HUDEP-2 (cell line): ENCODE measurements at regions not wholly inside any gene's neighbourhood (a gene's known extent, or its start where the extent isn't known, plus 50 kb on each side); places are given as distances from the start of the nearest gene placed in this dataset.
A peak's percentile ranks its signal among the peaks of the same experiment; 100 is the strongest.
"Not testable (repeated sequence)": the region's sequence is repeated elsewhere in the genome, so short reads cannot be mapped to it uniquely, and the experiment has no call there.

ENCODE experiments used
- DNase-seq, 76 experiments: peaks; one replicate each; lab custom pipeline; 2025; ENCODE audit not compliant: unreplicated experiment in 76 of 76; lab: John Stamatoyannopoulos, UW

DNA sequence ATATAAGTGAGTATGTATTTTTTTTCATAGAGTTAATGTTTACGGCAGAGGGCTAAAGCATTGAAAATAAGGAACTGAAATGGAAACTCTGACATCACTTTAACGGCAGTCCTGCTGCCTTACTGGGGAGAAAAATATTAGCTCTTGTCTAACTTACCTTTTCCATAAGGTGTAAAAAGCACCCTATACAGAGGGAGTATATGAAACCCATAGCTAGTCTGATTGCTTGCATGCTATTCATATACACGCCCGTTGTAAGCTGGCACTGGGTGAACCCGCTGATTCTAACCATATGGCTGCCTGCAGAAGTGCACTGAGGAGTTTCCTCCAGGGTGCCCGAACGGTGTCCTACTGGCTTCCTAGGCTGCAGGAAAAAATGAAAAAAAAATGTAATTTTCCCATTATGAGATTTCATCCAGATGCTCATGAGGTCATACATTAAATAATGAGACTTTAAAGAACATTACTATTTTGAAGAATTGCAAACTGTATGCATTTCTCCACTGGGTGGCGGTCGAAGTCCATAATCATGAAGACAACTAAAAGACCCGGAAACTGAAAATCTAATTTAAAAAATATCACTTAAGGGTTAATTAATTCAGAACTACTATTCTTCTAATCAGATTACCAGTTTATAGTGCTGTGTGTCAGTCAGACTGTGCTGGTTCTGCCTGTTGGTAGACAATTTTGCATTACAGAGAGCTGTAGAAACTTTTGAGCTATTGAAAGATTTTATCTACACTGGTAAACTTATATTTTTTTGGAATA is 144.7 kb downstream of the ALX1 start:
- peak in 35 of 76 experiments; percentile 1 to 49 (median 11) for DNase-seq

DNA sequence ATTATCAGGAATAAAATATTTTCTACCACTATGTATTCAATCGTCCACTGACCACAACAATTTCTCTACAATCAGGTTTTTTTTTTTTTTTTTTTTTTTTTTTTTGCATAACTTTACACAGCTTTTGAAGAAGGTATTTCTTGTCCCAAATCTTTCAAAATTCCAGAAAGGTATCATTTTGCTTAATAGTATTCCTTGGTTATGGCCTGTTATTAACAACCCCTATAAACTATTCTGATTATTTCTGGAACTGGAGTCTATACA is 145.3 kb downstream of the ALX1 start:
- DNase-seq, result no peak

GRCh38 chr12:85425926-85426325 is 145.9 kb downstream of the ALX1 start:
- DNase-seq, result no peak

DNA sequence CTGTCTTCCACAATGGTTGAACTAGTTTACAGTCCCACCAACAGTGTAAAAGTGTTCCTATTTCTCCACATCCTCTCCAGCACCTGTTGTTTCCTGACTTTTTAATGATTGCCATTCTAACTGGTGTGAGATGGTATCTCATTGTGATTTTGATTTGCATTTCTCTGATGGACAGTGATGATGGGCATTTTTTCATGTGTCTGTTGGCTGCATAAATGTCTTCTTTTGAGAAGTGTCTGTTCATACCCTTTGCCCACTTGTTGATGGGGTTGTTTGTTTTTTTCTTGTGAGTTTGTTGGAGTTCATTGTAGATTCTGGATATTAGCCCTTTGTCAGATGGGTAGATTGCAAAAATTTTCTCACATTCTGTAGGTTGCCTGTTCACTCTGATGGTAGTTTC is 153.1 kb downstream of the ALX1 start:
- DNase-seq, result not testable (repeated sequence)

DNA sequence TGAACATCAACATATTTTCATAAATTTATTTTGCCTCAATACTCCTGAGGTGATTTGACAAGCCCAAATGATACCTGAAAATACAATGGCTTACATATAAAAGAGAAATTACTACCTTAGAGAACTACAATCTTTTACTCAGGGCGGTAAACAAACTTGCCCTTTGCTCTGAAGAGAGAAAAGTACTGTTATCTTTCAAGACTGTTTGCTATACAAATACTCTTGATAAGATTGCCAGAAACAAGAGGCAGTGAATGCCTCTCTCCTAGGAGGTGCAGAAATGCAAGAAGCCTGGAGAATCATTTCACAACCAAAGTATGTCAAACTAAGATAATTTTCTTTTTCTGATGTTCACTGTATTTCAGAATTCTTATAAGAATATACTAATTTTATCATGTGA is 160.3 kb downstream of the ALX1 start:
- no peak for DNase-seq

- DNase-seq, result no peak
These were observed 161.0 kb downstream of the ALX1 start for GRCh38 chr12:85441025-85441424.

GRCh38 chr12:85441741-85442140 is 161.7 kb downstream of the ALX1 start:
- DNase-seq, result no peak

- DNase-seq, result no peak
These were observed 165.3 kb downstream of the ALX1 start for GRCh38 chr12:85445060-85445938.

GRCh38 chr12:85448031-85448430 is 168.0 kb downstream of the ALX1 start:
- no peak for DNase-seq

DNA sequence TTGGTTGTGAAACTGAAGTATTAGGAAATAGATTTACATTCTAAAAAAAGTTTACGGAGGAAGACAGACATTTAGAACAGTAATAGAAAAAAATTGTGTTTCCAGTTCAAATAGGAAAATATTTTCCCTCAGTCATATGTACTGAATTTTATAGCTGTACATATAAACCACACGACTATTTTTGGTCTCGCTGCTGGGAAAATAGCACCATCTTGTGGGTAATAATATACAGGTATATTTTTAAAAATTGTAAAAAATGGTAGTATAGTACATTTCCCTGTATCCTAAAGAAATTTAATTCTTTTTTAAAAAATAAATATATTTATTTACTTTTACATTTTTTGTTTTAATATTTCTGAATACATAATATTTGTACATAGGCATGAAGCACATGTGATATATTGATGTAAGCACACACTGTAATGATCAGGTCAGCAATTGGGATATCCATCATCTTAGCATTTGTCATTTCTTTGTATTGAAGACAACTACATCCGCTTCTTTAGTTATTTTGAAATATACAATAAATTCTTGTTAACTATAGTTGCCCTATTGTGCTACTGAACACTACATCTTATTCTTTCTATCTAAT is 168.6 kb downstream of the ALX1 start:
- DNase-seq, result peak in 3 of 76 experiments; percentile 4 to 14 (median 8)

DNA sequence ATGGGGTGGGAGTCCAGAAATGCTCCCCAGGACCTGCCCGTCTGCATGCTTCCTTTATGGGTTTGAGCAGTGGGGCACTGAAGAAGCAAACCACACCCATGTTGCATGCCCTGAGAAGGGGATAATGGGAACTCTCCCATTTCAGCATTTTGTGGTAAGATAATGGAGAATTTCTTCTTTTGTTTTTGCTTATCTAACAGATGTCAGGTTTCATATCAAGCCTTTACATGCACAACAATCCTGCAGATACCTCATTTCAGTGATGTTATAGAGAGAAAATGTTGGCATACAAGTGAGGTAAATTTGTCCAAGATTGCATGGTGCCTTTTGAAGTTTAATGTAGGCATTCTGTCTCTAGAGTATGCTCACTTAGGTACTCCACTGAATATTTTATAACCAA is 177.0 kb downstream of the ALX1 start:
- DNase-seq, result peak in 63 of 76 experiments; percentile 3 to 91 (median 45)

DNA sequence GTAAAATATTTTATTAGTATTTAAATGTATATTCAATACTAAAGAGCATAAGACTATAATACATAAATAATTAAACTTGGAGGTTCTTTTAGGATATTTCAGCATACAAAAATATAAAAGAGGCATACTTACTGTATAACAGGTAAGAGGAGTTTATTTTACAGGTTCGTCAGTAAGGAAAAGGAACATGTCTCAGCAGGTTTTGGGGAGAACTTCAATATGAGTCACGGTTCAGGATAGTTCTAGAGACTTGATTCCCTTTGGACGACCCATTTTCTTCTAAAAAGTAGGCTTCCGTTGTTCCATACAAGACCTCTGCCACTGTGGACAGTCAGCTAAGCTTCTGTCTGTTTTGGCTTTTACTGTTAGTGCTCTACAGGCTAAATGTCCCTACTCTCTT is 181.1 kb downstream of the ALX1 start:
- DNase-seq, result no peak

- no peak for DNase-seq
These were observed 182.9 kb downstream of the ALX1 start for GRCh38 chr12:85462888-85463287.

GRCh38 chr12:85466890-85467289 is 186.9 kb downstream of the ALX1 start:
- no peak for DNase-seq

- DNase-seq, result peak in 23 of 76 experiments; percentile 3 to 54 (median 24)
These were observed 188.5 kb downstream of the ALX1 start for GRCh38 chr12:85468356-85469157.

DNA sequence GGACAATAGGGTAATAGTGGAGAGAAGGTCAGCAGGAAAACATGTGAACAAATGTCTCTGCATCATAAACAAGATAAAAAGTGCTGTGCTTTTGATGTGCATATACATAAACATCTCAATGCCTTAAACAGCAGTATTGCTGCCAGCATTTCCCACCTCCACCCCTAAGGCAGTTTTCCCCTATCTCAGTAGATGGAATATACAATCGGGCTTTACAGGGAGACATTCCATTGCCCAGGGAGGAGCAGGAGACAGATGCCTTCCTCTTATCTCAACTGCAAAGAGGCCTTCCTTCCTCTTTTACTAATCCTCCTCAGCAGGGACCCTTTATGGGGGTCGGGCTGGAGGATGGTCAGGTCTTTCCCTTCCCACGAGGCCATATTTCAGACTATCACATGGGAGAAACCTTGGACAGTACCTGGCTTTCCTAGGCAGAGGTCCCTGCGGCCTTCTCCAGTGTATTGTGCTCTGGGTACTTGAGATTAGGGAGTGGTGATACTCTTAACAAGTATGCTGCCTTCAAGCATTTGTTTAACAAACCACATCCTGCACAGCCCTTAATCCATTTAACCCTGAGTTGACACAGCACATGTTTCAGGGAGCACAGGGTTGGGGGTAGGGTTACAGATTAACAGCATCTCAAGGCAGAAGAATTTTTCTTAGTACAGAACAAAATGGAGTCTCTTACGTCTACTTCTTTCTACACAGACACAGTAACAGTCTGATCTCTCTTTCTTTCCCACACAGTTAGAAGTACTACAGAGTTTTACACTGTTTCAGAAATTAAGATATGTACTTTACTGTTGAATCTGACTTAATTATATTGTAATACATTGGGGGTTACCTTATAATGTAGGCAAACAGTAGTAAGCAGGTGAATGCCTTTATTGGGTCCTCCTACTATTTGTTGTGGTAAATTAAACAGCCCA is 189.4 kb downstream of the ALX1 start:
- peak in 3 of 76 experiments; percentile 3 to 17 (median 16) for DNase-seq

DNA sequence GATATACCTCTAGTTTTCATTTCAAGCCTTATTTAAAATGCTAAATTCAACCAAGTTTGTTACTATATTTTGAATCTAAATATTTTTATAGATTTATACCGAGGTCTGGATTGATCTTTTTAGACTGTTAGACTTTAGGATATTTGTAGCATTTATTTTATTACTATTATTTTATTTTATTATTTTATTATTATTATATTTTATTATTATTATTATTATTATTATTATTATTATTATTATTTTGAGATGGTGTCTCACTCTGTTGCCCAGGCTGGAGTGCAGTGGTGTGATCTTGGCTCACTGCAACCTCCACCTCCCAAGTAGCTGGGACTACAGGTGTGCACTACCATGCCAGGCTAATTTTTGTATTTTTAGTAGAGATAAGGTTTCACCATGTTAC is 195.3 kb downstream of the ALX1 start:
- not testable (repeated sequence) for DNase-seq

- DNase-seq, result no peak
These were observed 196.7 kb downstream of the ALX1 start for GRCh38 chr12:85476756-85477155.

DNA sequence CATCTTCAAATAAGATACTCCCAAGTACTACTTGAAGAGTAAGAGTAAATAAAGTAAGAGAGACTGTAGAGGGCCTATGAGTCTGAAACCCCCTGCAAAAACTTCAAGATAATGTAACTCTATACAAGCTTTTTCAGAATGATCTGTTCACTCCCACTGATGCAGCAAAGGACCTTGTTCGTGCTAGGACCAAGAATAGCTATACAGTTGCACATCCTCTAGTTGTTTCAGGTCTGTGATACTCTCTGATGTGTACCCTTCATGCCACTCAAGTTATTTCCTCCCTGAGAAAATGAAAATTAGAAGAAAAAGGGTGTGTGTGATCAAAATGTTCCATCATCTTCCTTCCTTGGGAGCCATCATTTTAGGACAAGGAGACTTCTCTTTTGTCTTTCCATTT is 204.4 kb downstream of the ALX1 start:
- no peak for DNase-seq

GRCh38 chr12:85489194-85489593 is 209.2 kb downstream of the ALX1 start:
- DNase-seq, result no peak
